WTC11 (cell line): ENCODE measurements at regions not wholly inside any gene's neighbourhood (a gene's known extent, or its start where the extent isn't known, plus 50 kb on each side); places are given as distances from the start of the nearest gene placed in this dataset.
"Not testable (repeated sequence)": the region's sequence is repeated elsewhere in the genome, so short reads cannot be mapped to it uniquely, and the experiment has no call there.

Source experiments
- ATAC-seq: fragments of 200-7000 bp; cut with Tn5 transposase; 2 replicates; pipeline ENCODE4 v1.10.0; 2021; ENCODE audit warnings: mild to moderate bottlenecking, moderate library complexity
- CTCF ChIA-PET: fragments of 300-600 bp; sonication (Branson Sonifier 250); formaldehyde crosslinking; loops from one replicate; lab custom pipeline; 2021; ENCODE audit warnings: antibody characterized with exemption; lab: Charles Lee
- POLR2A ChIA-PET: fragments of 350-600 bp; sonication (Branson Sonifier 250); formaldehyde crosslinking; loops from one replicate; lab custom pipeline; 2021; ENCODE audit warnings: antibody characterized with exemption; lab: Charles Lee
- DNase-seq: peaks from one replicate; pipeline ENCODE4 v3.0.0; 2021; ENCODE audit warnings: low spot score
- H3K27ac Mint-ChIP-seq: 2 replicates; pipeline ENCODE4 v1.8.0; 2021; ENCODE audit warnings: mixed read lengths
- H3K27me3 Mint-ChIP-seq: 2 replicates; pipeline ENCODE4 v1.8.0; 2021; ENCODE audit warnings: low read depth, mild to moderate bottlenecking, moderate library complexity, mixed read lengths
- H3K36me3 Mint-ChIP-seq: 2 replicates; pipeline ENCODE4 v1.8.0; 2021; ENCODE audit warnings: mixed read lengths
- H3K4me1 Mint-ChIP-seq: 2 replicates; pipeline ENCODE4 v1.8.0; 2022; ENCODE audit warnings: mixed read lengths
- H3K4me3 Mint-ChIP-seq: 2 replicates; pipeline ENCODE4 v1.8.0; 2021; ENCODE audit warnings: mild to moderate bottlenecking, moderate library complexity, mixed read lengths
- H3K9me3 Mint-ChIP-seq: 2 replicates; pipeline ENCODE4 v1.8.0; 2021; ENCODE audit warnings: mixed read lengths
- CREB1 ChIP-seq: sonication (generic); formaldehyde crosslinking; IDR thresholded peaks from 2 replicates; pipeline ENCODE4 v1.8.0; 2023; ENCODE audit warnings: mild to moderate bottlenecking, missing genetic modification reagents
- E2F1 ChIP-seq: sonication (generic); formaldehyde crosslinking; IDR thresholded peaks from 2 replicates; pipeline ENCODE4 v1.8.0; 2022; ENCODE audit warnings: mild to moderate bottlenecking, missing genetic modification reagents
- ETV6 ChIP-seq: sonication (generic); formaldehyde crosslinking; IDR thresholded peaks from 2 replicates; pipeline ENCODE4 v1.8.1; 2022; ENCODE audit warnings: mild to moderate bottlenecking, missing genetic modification reagents
- FOXK1 ChIP-seq: sonication (generic); formaldehyde crosslinking; IDR thresholded peaks from 2 replicates; pipeline ENCODE4 v1.8.0; 2022; ENCODE audit warnings: mild to moderate bottlenecking, moderate library complexity, missing genetic modification reagents
- FOXP4 ChIP-seq: sonication (generic); formaldehyde crosslinking; IDR thresholded peaks from 2 replicates; pipeline ENCODE4 v1.8.0; 2022; ENCODE audit warnings: mild to moderate bottlenecking, missing genetic modification reagents
- GABPB1 ChIP-seq: sonication (generic); formaldehyde crosslinking; IDR thresholded peaks from 2 replicates; pipeline ENCODE4 v1.8.1; 2023; ENCODE audit warnings: mild to moderate bottlenecking, missing genetic modification reagents
- GRHL2 ChIP-seq: fragments of 250-450 bp; sonication (Bioruptor Pico); IDR thresholded peaks from 2 replicates; pipeline ENCODE4 v1.8.0; 2022; ENCODE audit warnings: mild to moderate bottlenecking, moderate library complexity; ENCODE audit not compliant: insufficient replicate concordance, severe bottlenecking
- GTF2I ChIP-seq: fragments of 250-450 bp; sonication (Bioruptor Pico); conservative IDR thresholded peaks from 2 replicates; pipeline ENCODE4 v1.4.0; 2021; ENCODE audit warnings: mild to moderate bottlenecking
- MAX ChIP-seq: sonication (generic); formaldehyde crosslinking; IDR thresholded peaks from 2 replicates; pipeline ENCODE4 v1.8.0; 2022; ENCODE audit warnings: mild to moderate bottlenecking, missing genetic modification reagents
- NFATC4 ChIP-seq: fragments of 250-450 bp; sonication (Bioruptor Pico); IDR thresholded peaks from 2 replicates; pipeline ENCODE4 v1.9.0; 2021; ENCODE audit warnings: mild to moderate bottlenecking
- NFE2L1 ChIP-seq: sonication (generic); formaldehyde crosslinking; IDR thresholded peaks from 2 replicates; pipeline ENCODE4 v1.8.1; 2023; ENCODE audit warnings: missing genetic modification reagents
- SMAD3 ChIP-seq: sonication (generic); formaldehyde crosslinking; IDR thresholded peaks from 2 replicates; pipeline ENCODE4 v1.8.0; 2022; ENCODE audit warnings: missing genetic modification reagents, mild to moderate bottlenecking, borderline replicate concordance
- STAT6 ChIP-seq: sonication (generic); formaldehyde crosslinking; conservative IDR thresholded peaks from 2 replicates; pipeline ENCODE4 v1.8.1; 2023; ENCODE audit warnings: mild to moderate bottlenecking, low read depth, missing genetic modification reagents, moderate library complexity
- TCF7 ChIP-seq: sonication (generic); formaldehyde crosslinking; IDR thresholded peaks from 2 replicates; pipeline ENCODE4 v1.8.0; 2022; ENCODE audit warnings: mild to moderate bottlenecking, low read depth, missing genetic modification reagents, moderate library complexity
- TEAD1 ChIP-seq: sonication (generic); formaldehyde crosslinking; IDR thresholded peaks from 2 replicates; pipeline ENCODE4 v1.8.0; 2022; ENCODE audit warnings: mild to moderate bottlenecking, missing genetic modification reagents
- TP53 ChIP-seq: sonication (generic); formaldehyde crosslinking; IDR thresholded peaks from 2 replicates; pipeline ENCODE4 v1.8.1; 2023; ENCODE audit warnings: mild to moderate bottlenecking, missing genetic modification reagents
- ZNF396 ChIP-seq: fragments of 250-450 bp; sonication (Bioruptor Pico); IDR thresholded peaks from 2 replicates; pipeline ENCODE4 v1.8.0; 2021; ENCODE audit warnings: mild to moderate bottlenecking, moderate library complexity, borderline replicate concordance
- ZNF416 ChIP-seq: fragments of 250-450 bp; sonication (Bioruptor Pico); IDR thresholded peaks from 2 replicates; pipeline ENCODE4 v1.9.0; 2021; ENCODE audit warnings: mild to moderate bottlenecking, inconsistent platforms
- ZNF532 ChIP-seq: fragments of 250-450 bp; sonication (Bioruptor Pico); IDR thresholded peaks from 2 replicates; pipeline ENCODE4 v1.9.0; 2021; ENCODE audit warnings: mild to moderate bottlenecking, borderline replicate concordance

GRCh38 chrX:39065051-39065871, 264.0 kb downstream of the MID1IP1 start:
- peak; percentile 59 for DNase-seq
- peak overlapping the region; percentile 93 for H3K27ac Mint-ChIP-seq
- ATAC-seq: peak; percentile 89
- H3K9me3 Mint-ChIP-seq: peaks cover 20% of the 10 kb centered on the region
- ChIA-PET CTCF (interaction anchor here (0.9 to 2.5 kb wide), 8 partner anchors 25 to 262 kb away, joined by 3 to 9 read pairs (median 4); no protein-coding TSS in a partner anchor), POLR2A (interaction anchor here (0.6 to 1.8 kb wide), 7 partner anchors 8 to 549 kb away, joined by 3 to 11 read pairs (median 5); partner anchors contain the start of gene MID1IP1)
- TF ChIP-seq FOXP4 (CRISPR knock-in tag) (peak; percentile 78), MAX (CRISPR knock-in tag) (peak; percentile 78; the same call in 1 of the 2 replicates), TEAD1 (CRISPR knock-in tag) (0 out of 2 replicates have a peak, but pooled peaks have one; percentile 12), ETV6 (CRISPR knock-in tag) (0 out of 2 replicates have a peak, but pooled peaks have one; percentile 26), ZNF396 (no peak), FOXK1 (CRISPR knock-in tag) (peak; percentile 72), GTF2I (no peak)
- peaks cover 20% of the 10 kb centered on the region for H3K36me3 Mint-ChIP-seq
- H3K27me3 Mint-ChIP-seq: peaks cover 4% of the 10 kb centered on the region
- H3K4me1 Mint-ChIP-seq: peaks cover 26% of the 10 kb centered on the region
- peak overlapping the region; percentile 53 for H3K4me3 Mint-ChIP-seq

- Mint-ChIP-seq H3K4me3 (no peak overlapping the region), H3K36me3 (peaks cover 7% of the 10 kb centered on the region), H3K27ac (no peak overlapping the region), H3K9me3 (peaks cover 8% of the 10 kb centered on the region), H3K27me3 (no peaks in the 10 kb centered on the region; the same call in 1 of the 2 replicates), H3K4me1 (peaks cover 39% of the 10 kb centered on the region)
- no peak for DNase-seq
- ChIA-PET CTCF (no interaction called here), POLR2A (no interaction called here)
- TF ChIP-seq GABPB1 (CRISPR knock-in tag) (no peak), SMAD3 (CRISPR knock-in tag) (no peak), TEAD1 (CRISPR knock-in tag) (no peak), ZNF416 (CRISPR knock-in tag) (no peak), GRHL2 (no peak), STAT6 (CRISPR knock-in tag) (no peak), TP53 (CRISPR knock-in tag) (no peak), TCF7 (CRISPR knock-in tag) (no peak), GTF2I (no peak), ZNF532 (CRISPR knock-in tag) (no peak), NFE2L1 (CRISPR knock-in tag) (no peak), E2F1 (no peak), CREB1 (CRISPR knock-in tag) (no peak), NFATC4 (CRISPR knock-in tag) (no peak)
- no peak for ATAC-seq
Observed at GRCh38 chrX:39067866-39068265, 266.6 kb downstream of the MID1IP1 start.

- H3K36me3 Mint-ChIP-seq, DNase-seq, ATAC-seq, H3K4me3 Mint-ChIP-seq, CTCF ChIA-PET, H3K27me3 Mint-ChIP-seq, H3K9me3 Mint-ChIP-seq, H3K27ac Mint-ChIP-seq, POLR2A ChIA-PET: not testable (repeated sequence)
- peaks cover 39% of the 10 kb centered on the region for H3K4me1 Mint-ChIP-seq
Observed at GRCh38 chrX:39068634-39069033, 267.4 kb downstream of the MID1IP1 start.
